Suprapubic skin (tissue), 4 donors: ENCODE measurements at regions not wholly inside any gene's neighbourhood (a gene's known extent, or its start where the extent isn't known, plus 50 kb on each side); places are given as distances from the start of the nearest gene placed in this dataset.

ENCODE experiments used
- DNase-seq, 2 donors: peaks; one replicate each; pipeline ENCODE4 v3.0.0-alpha.2; 2019; ENCODE audit warnings: low spot score in 2 of 2
- H3K27ac ChIP-seq: fragments of 200-600 bp; sonication (generic); one replicate; pipeline ENCODE4 v1.5.1; 2019
- H3K27me3 ChIP-seq: fragments of 200-600 bp; sonication (generic); one replicate; pipeline ENCODE4 v1.5.1; 2019
- H3K36me3 ChIP-seq: fragments of 200-600 bp; sonication (generic); one replicate; pipeline ENCODE4 v1.5.1; 2019
- H3K4me1 ChIP-seq: fragments of 200-600 bp; sonication (generic); one replicate; pipeline ENCODE4 v1.5.1; 2019
- H3K4me3 ChIP-seq: fragments of 200-600 bp; sonication (generic); one replicate; pipeline ENCODE4 v1.5.1; 2019; ENCODE audit warnings: mild to moderate bottlenecking
- H3K9me3 ChIP-seq: fragments of 200-600 bp; sonication (generic); one replicate; pipeline ENCODE4 v1.5.1; 2019
- CTCF ChIP-seq, 2 donors: fragments of 200-600 bp in 1 of 2; fragments of 450-650 bp in 1 of 2; sonication (generic) in 1 of 2; IDR thresholded peaks; one replicate each; pipeline ENCODE4 v1.5.1; 2016 to 2019; ENCODE audit warnings: antibody characterized with exemption in 2 of 2, mild to moderate bottlenecking in 1 of 2, moderate library complexity in 1 of 2
- EP300 ChIP-seq: sonication (generic); formaldehyde crosslinking; IDR thresholded peaks from one replicate; pipeline ENCODE4 v1.6.1; 2017; ENCODE audit warnings: antibody characterized with exemption
- POLR2A ChIP-seq, 2 donors: fragments of 450-650 bp; IDR thresholded peaks; one replicate each; pipeline ENCODE4 v1.6.1; 2017; ENCODE audit warnings: antibody characterized with exemption in 2 of 2, mild to moderate bottlenecking in 2 of 2, moderate library complexity in 2 of 2
- POLR2AphosphoS5 ChIP-seq, 3 donors: sonication (generic); formaldehyde crosslinking; IDR thresholded peaks; one replicate each; pipeline ENCODE4 v1.6.1; 2017; ENCODE audit warnings: antibody characterized with exemption in 3 of 3
- WGBS: methylation state at CpG from one replicate; pipeline ENCODE4 v1.1.5; 2018; 5-methylcytosine and 5-hydroxymethylcytosine counted together

GRCh38 chr14:66116732-66117131 is 369.4 kb upstream of the CCDC196 start:
- 86% methylated on average over 4 of the region's 4 CpGs for whole genome bisulfite sequencing
- Histone ChIP-seq H3K36me3 (no peaks in the 10 kb centered on the region), H3K9me3 (no peaks in the 10 kb centered on the region), H3K27me3 (no peaks in the 10 kb centered on the region), H3K4me3 (no peak overlapping the region), H3K27ac (no peak overlapping the region), H3K4me1 (no peaks in the 10 kb centered on the region)
- DNase-seq: no peak
- TF ChIP-seq POLR2A (IDR thresholded peaks at IDR 0.05): no peak
- TF ChIP-seq POLR2AphosphoS5 (IDR thresholded peaks at IDR 0.05): no peak
- no peak for TF ChIP-seq EP300
- TF ChIP-seq CTCF (IDR thresholded peaks at IDR 0.05): no peak

- TF ChIP-seq EP300: no peak
- TF ChIP-seq POLR2A (IDR thresholded peaks at IDR 0.05): no peak
- no peak for TF ChIP-seq POLR2AphosphoS5 (IDR thresholded peaks at IDR 0.05)
- TF ChIP-seq CTCF (IDR thresholded peaks at IDR 0.05): no peak
- H3K36me3 ChIP-seq: no peaks in the 10 kb centered on the region
- H3K27ac ChIP-seq: no peak overlapping the region
- H3K27me3 ChIP-seq: no peaks in the 10 kb centered on the region
- no peak for DNase-seq
- H3K4me1 ChIP-seq: no peaks in the 10 kb centered on the region
- H3K9me3 ChIP-seq: no peaks in the 10 kb centered on the region
- no peak overlapping the region for H3K4me3 ChIP-seq
- WGBS: 38% methylated on average over 3 of the region's 3 CpGs
Measured at GRCh38 chr14:66117600-66117999, 368.6 kb upstream of the CCDC196 start.

- no peaks in the 10 kb centered on the region for H3K4me1 ChIP-seq
- no peaks in the 10 kb centered on the region for H3K9me3 ChIP-seq
- H3K27me3 ChIP-seq: no peaks in the 10 kb centered on the region
- H3K27ac ChIP-seq: no peak overlapping the region
- no peak for DNase-seq
- no peak overlapping the region for H3K4me3 ChIP-seq
- no peaks in the 10 kb centered on the region for H3K36me3 ChIP-seq
- no peak for TF ChIP-seq CTCF (IDR thresholded peaks at IDR 0.05)
- no peak for TF ChIP-seq EP300
- TF ChIP-seq POLR2AphosphoS5 (IDR thresholded peaks at IDR 0.05): no peak
- TF ChIP-seq POLR2A (IDR thresholded peaks at IDR 0.05): no peak
- 90% methylated on average over 5 of the region's 5 CpGs for WGBS
Measured at GRCh38 chr14:66119606-66120231, 366.5 kb upstream of the CCDC196 start.

- no peak overlapping the region for H3K27ac ChIP-seq
- no peak for TF ChIP-seq CTCF (IDR thresholded peaks at IDR 0.05)
- no peak for DNase-seq
- no peaks in the 10 kb centered on the region for H3K27me3 ChIP-seq
- 80% methylated on average over 3 of the region's 3 CpGs for WGBS
- H3K4me1 ChIP-seq: no peaks in the 10 kb centered on the region
- H3K36me3 ChIP-seq: no peaks in the 10 kb centered on the region
- H3K4me3 ChIP-seq: no peak overlapping the region
- no peaks in the 10 kb centered on the region for H3K9me3 ChIP-seq
Measured at GRCh38 chr14:66120402-66120801, 365.8 kb upstream of the CCDC196 start.

GRCh38 chr14:66121859-66122258 is 364.3 kb upstream of the CCDC196 start:
- Histone ChIP-seq H3K9me3 (no peaks in the 10 kb centered on the region), H3K27me3 (no peaks in the 10 kb centered on the region), H3K36me3 (no peaks in the 10 kb centered on the region), H3K4me1 (no peaks in the 10 kb centered on the region), H3K27ac (no peak overlapping the region), H3K4me3 (no peak overlapping the region)
- TF ChIP-seq CTCF (IDR thresholded peaks at IDR 0.05) (no peak), EP300 (no peak), POLR2A (IDR thresholded peaks at IDR 0.05) (no peak), POLR2AphosphoS5 (IDR thresholded peaks at IDR 0.05) (no peak)
- 83% methylated on average over 3 of the region's 3 CpGs for whole genome bisulfite sequencing
- no peak for DNase-seq
